ENCODE measurements at regions not wholly inside any gene's neighbourhood (a gene's known extent, or its start where the extent isn't known, plus 50 kb on each side); places are given as distances from the start of the nearest gene placed in this dataset.

- TF ChIP-seq YY1 (IDR thresholded peaks at IDR 0.05; ENCODE audit: low read depth) (no peak), TAF1 (IDR thresholded peaks at IDR 0.05; ENCODE audit: low read depth) (no peak), TEAD4 (IDR thresholded peaks at IDR 0.05) (no peak), EP300 (IDR thresholded peaks at IDR 0.05; ENCODE audit: borderline replicate concordance) (no peak), ZBTB7A (IDR thresholded peaks at IDR 0.05; ENCODE audit: low read depth) (no peak), CREB1 (IDR thresholded peaks at IDR 0.05; ENCODE audit: low read depth) (no peak), MAX (IDR thresholded peaks at IDR 0.05) (no peak), USF1 (IDR thresholded peaks at IDR 0.05) (no peak)
These were observed 533.0 kb downstream of the TMX3 start for GRCh38 chr18:68181956-68182355.

- TF ChIP-seq EP300 (IDR thresholded peaks at IDR 0.05; ENCODE audit: borderline replicate concordance) = no peak
- TF ChIP-seq TEAD4 (IDR thresholded peaks at IDR 0.05) = no peak
- TF ChIP-seq NFIC (IDR thresholded peaks at IDR 0.05) = no peak
- no peak for TF ChIP-seq TCF12 (IDR thresholded peaks at IDR 0.05; ENCODE audit: low read depth)
- no peak for TF ChIP-seq YY1 (IDR thresholded peaks at IDR 0.05; ENCODE audit: low read depth)
- no peak for TF ChIP-seq MAX (IDR thresholded peaks at IDR 0.05)
- no peak for TF ChIP-seq TAF1 (IDR thresholded peaks at IDR 0.05; ENCODE audit: low read depth)
- TF ChIP-seq ZBTB7A (IDR thresholded peaks at IDR 0.05; ENCODE audit: low read depth) = no peak
- no peak for TF ChIP-seq RAD21 (IDR thresholded peaks at IDR 0.05; ENCODE audit: low read depth)
- no peak for TF ChIP-seq CEBPB (IDR thresholded peaks at IDR 0.05)
- TF ChIP-seq FOXM1 (IDR thresholded peaks at IDR 0.05; ENCODE audit: borderline replicate concordance, low read depth) = no peak
- no peak for TF ChIP-seq CREB1 (IDR thresholded peaks at IDR 0.05; ENCODE audit: low read depth)
- no peak for TF ChIP-seq REST (IDR thresholded peaks at IDR 0.05; ENCODE audit: low read depth)
- no peak for TF ChIP-seq EGR1 (IDR thresholded peaks at IDR 0.05)
- no peak for TF ChIP-seq USF1 (IDR thresholded peaks at IDR 0.05)
These were observed 535.1 kb downstream of the TMX3 start for GRCh38 chr18:68179811-68180210.

- TF ChIP-seq USF1 (IDR thresholded peaks at IDR 0.05) (no peak), YY1 (IDR thresholded peaks at IDR 0.05; ENCODE audit: low read depth) (no peak), CREB1 (IDR thresholded peaks at IDR 0.05; ENCODE audit: low read depth) (no peak), RAD21 (IDR thresholded peaks at IDR 0.05; ENCODE audit: low read depth) (no peak), NFIC (IDR thresholded peaks at IDR 0.05) (no peak), TAF1 (IDR thresholded peaks at IDR 0.05; ENCODE audit: low read depth) (no peak), CEBPB (IDR thresholded peaks at IDR 0.05) (no peak)
These were observed 536.0 kb downstream of the TMX3 start for GRCh38 chr18:68178921-68179320.

GRCh38 chr18:68177807-68178702 lies 536.9 kb downstream of the TMX3 start:
- TF ChIP-seq EP300 (IDR thresholded peaks at IDR 0.05; ENCODE audit: borderline replicate concordance) (no peak), REST (IDR thresholded peaks at IDR 0.05; ENCODE audit: low read depth) (no peak), NFIC (IDR thresholded peaks at IDR 0.05) (peak; percentile 54), YY1 (IDR thresholded peaks at IDR 0.05; ENCODE audit: low read depth) (no peak), EGR1 (IDR thresholded peaks at IDR 0.05) (no peak), FOXM1 (IDR thresholded peaks at IDR 0.05; ENCODE audit: borderline replicate concordance, low read depth) (no peak)

- TF ChIP-seq TCF12 (IDR thresholded peaks at IDR 0.05; ENCODE audit: low read depth) = no peak
- no peak for TF ChIP-seq NFIC (IDR thresholded peaks at IDR 0.05)
- TF ChIP-seq EP300 (IDR thresholded peaks at IDR 0.05; ENCODE audit: borderline replicate concordance) = no peak
These were observed 538.0 kb downstream of the TMX3 start for GRCh38 chr18:68176901-68177300.

Measured in Ishikawa (cell line).